GM18517 (cell line): ENCODE measurements at regions not wholly inside any gene's neighbourhood (a gene's known extent, or its start where the extent isn't known, plus 50 kb on each side); places are given as distances from the start of the nearest gene placed in this dataset.
"Not testable (repeated sequence)": the region's sequence is repeated elsewhere in the genome, so short reads cannot be mapped to it uniquely, and the experiment has no call there.

ENCODE experiments used
- ATAC-seq: cut with Tn5 transposase; IDR thresholded peaks from one replicate; pipeline ENCODE4 v1.9.1; 2021; ENCODE audit warnings: mild to moderate bottlenecking, moderate library complexity; ENCODE audit not compliant: unreplicated experiment

- no peak for ATAC-seq
Observed at GRCh38 chr11:90744169-90744568, 521.3 kb upstream of the CHORDC1 start.

GRCh38 chr11:90738799-90739198, 516.0 kb upstream of the CHORDC1 start:
- no peak for ATAC-seq

GRCh38 chr11:90737444-90738050, 514.7 kb upstream of the CHORDC1 start:
- no peak for ATAC-seq

GRCh38 chr11:90732486-90732885, 509.6 kb upstream of the CHORDC1 start:
- ATAC-seq: no peak

DNA sequence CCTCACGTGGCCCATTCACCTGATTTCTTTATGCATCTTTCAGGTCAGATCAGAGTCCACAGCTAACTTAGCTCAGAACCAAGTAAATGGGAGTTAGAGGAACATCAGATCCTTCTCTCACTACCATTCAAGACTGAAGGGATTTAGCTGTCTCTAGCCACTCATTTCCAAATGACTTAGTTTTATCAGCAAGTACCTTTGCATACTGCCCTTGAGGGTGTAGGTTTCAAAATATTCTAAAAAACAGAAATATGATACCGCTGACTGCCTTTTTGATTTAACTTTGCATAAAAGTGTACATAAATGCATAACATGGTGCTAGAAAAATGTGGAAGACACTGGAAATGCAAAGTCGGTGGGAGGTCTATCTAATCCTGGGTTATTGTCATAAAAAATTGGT, 500.6 kb upstream of the CHORDC1 start:
- ATAC-seq: no peak

DNA sequence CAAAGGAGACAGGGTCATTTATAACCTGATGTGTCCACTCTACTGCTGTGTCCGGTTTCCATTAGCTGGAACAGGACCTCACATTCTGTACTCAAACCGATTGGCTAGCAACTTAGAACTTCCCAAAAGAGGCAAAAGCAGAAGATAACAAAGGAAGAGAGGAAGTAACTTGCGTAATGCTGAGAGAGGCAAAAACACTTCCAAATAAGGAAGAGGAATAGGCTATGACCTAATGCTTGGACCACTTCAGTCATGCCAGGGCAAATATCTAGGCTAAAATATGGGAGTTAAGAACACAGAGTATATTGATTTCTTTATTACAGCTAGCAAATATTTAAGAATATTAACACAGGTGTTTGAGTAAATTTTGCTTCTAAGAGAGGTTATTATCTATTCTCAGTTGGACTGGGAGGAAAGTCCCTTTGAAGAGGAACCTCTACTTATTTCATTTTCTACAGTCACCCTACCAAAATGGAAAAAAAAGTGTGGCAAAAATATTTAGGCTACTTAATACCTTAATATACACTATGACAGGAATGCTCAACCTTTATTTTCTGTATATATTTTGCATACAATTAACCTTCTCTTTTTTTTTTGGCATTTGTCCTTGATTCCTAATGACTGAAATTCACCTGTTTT, 499.8 kb upstream of the CHORDC1 start:
- ATAC-seq: no peak

DNA sequence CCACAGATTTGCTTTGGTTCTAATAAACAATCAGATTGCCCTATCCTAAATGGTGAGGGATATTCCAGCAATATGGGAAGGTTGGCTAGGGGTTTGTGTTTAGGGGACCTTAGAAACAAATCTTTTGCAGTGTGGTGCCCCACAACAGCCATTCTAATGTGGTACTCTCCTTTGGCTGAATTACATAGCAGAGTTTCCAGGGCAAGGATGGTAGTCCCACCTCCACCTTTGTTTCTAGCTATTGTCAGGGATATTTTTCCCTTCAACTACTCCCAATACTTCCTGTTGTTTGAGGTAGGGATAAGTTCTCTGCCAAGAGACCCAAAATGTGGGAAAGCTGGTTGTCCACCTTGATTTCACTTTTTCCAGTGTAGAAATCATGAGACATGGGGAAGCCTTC, 494.7 kb upstream of the CHORDC1 start:
- no peak for ATAC-seq

DNA sequence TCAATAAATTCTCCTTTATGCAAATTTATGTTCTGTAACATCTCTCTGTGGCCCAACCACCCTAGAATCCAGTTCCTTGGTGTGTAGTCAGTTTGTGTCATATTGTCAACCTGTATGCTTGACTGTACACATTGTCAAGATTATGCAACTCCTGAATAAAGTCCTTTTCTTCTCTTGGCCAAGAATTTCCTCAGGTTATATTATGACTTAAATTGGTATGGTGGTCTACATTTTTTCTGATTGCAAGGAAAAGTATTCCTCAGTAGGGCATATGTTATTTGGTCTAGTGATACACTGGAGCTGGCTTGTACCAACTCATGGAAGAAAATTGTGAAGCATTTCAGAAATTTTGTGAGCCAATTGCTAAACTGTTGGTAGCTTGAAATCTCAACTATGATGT, 482.8 kb upstream of the CHORDC1 start:
- no peak for ATAC-seq

- ATAC-seq: no peak
Observed at GRCh38 chr11:90704510-90704909, 481.7 kb upstream of the CHORDC1 start.

DNA sequence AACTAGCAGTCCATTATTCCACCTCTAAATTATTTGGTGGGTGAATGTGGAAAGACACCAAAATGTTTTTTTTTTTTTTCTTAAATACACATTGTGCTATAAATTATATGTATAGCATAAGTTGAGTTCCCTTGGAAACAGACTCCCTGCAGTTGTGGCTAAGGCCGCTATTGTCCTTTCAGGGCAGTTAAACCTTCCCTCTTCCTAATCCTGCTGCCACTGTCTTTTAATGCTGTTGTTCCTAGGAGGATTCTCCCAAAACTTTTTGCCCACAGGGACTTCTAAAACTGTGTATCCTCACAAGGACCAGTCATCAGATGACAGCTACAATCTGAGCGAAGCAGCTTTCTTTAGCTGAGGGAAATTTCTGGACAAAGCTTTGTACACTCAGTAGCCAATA, 478.9 kb upstream of the CHORDC1 start:
- no peak for ATAC-seq

GRCh38 chr11:90700789-90701439, 478.1 kb upstream of the CHORDC1 start:
- ATAC-seq: peak; percentile 72

DNA sequence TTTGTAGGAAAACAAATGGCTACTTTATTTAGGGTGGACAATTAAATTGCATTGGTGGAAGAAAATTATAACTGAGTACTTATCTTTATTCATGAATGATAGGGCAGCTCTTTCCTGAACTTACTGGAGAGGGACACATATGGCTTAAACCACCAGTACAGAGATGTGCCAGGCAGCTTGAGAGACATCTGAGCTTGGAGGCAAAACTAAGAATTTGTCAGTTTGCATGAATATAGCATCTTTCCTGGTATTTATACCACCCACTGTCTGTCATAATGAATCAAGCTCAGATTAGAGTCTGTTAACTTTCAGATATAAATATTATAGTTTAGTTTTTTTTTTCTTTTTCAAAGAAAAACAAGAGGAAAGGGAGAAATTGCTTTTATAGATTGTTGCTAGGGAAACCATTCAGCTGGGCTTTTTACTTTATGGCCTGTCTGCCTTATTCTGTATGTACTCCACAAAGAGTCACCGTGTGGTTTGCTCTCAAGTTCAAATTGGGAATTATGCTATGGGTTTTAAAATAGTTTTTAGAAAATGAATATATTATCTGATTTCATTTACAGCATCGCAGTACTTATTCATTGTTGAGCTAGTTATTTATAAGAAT, 477.0 kb upstream of the CHORDC1 start:
- ATAC-seq: no peak

GRCh38 chr11:90698238-90698637, 475.4 kb upstream of the CHORDC1 start:
- ATAC-seq: no peak

GRCh38 chr11:90675496-90675895, 452.6 kb upstream of the CHORDC1 start:
- not testable (repeated sequence) for ATAC-seq

DNA sequence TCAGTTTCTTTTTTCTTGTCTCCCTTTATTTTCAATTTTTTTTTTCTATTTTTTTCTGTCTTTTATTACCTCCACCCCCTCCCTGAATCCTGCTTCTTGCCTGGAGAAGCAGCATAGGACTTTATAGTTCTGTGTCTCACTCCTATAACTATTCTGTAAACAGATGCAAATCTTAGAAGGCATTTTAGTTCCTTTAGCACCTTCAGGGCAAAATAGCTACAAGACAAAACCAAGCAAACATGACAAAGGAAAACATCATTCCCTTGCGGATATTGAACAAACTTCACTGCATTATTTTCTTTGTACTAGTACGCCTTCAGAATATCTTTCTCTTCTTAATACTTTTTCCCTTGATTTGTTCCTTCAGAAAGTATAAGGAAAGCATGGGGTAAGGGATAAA, 446.2 kb upstream of the CHORDC1 start:
- no peak for ATAC-seq

- ATAC-seq: no peak
Observed at GRCh38 chr11:90668502-90668901, 445.7 kb upstream of the CHORDC1 start.

GRCh38 chr11:90661233-90661632, 438.4 kb upstream of the CHORDC1 start:
- ATAC-seq: no peak

GRCh38 chr11:90656171-90656570, 433.3 kb upstream of the CHORDC1 start:
- ATAC-seq: no peak

- no peak for ATAC-seq
Observed at GRCh38 chr11:90650153-90650552, 427.3 kb upstream of the CHORDC1 start.

DNA sequence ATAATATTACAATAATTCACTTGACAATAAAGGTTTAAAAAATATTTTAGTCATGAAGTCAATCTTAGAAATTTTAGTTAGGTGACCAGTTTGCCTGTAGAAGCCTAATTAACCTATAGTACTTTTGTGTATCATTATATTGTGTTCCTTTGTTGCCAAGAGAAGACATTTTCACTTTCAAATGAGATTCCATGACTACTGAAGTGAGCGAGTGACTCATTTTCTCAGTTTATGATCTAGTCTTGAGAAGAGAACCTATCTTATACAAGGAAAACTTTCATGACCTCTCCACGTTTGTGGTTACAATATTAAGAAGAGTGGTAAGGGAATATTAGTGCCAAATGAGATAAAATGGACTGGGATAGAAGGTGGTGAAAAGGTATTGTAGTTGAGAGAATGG, 423.9 kb upstream of the CHORDC1 start:
- ATAC-seq: no peak

DNA sequence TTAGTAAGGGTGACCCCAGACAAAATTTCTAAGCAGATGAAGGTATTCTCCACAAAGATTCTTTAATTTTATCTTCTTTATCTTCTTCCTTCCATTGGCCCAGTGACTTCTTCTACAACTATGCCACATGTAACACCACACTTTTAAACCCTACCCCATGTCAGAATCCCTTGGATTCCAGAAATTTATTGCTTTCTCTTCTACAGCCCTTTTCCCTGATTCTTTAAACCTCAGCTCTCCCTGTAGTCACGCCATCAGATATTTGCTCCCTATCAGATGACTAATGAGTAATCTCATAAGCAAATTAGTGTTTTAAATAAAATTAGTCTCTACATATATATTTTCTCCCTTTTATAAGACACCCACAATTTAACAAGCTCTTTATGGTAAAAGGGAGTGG, 423.4 kb upstream of the CHORDC1 start:
- ATAC-seq: no peak

DNA sequence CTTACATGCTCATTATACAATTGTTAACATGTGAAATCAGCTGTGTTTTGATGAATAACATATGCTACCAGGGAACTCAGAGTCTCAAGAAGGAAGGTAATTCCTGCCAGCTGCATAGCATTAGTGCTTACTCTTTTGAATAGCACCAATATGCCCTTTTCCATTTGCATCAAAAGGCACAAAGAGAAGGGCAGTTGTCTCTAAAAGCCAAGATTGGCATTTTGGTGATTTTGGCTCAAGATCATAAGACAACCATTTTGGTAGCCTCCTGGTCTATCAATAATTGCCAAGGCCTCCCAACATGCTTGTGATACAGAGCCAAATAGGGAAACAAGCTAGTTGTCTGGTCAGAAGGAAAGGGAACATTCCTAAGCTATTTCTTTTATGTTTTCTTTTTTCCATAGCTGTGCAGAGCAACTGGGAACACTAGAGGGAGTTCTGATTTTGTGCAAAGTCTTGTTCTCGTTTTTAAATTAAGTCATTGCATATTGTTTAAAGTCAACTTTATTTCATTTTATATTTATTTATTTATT, 416.7 kb upstream of the CHORDC1 start:
- no peak for ATAC-seq
